Loucy (cell line): ENCODE measurements at regions not wholly inside any gene's neighbourhood (a gene's known extent, or its start where the extent isn't known, plus 50 kb on each side); places are given as distances from the start of the nearest gene placed in this dataset.

Source experiments
- EZH2phosphoT487 ChIP-seq: fragments of 200-600 bp; IDR thresholded peaks from 2 replicates; pipeline ENCODE4 v1.6.1; 2018; ENCODE audit warnings: antibody characterized with exemption, mild to moderate bottlenecking, moderate library complexity, borderline replicate concordance
- TF ChIP-seq, protein P1 (sequence below): fragments of 200-600 bp; sonication (generic); conservative IDR thresholded peaks from 2 replicates; pipeline ENCODE4 v1.5.1; 2014; ENCODE audit warnings: mild to moderate bottlenecking, antibody characterized with exemption, low read length

DNA sequence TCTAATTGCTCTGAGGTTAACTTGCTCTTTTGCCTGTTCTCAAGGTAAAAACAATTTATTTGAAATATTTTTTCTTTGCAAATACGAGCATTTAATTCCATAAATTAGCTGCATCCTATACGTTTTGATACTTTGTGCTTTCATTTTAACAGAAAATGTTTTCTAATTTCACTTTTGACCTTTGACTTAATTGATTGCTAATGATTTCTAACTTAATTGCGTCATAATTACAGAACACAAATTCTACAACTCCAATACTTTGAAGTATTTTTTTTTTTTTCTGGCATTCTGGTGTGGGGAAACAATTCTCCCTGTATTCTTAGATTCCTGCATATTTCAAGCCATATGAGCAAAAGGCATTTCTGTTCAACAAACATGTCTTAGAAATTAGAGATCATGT, 134.0 kb downstream of the ISOC1 start:
- TF ChIP-seq, protein P1, sequence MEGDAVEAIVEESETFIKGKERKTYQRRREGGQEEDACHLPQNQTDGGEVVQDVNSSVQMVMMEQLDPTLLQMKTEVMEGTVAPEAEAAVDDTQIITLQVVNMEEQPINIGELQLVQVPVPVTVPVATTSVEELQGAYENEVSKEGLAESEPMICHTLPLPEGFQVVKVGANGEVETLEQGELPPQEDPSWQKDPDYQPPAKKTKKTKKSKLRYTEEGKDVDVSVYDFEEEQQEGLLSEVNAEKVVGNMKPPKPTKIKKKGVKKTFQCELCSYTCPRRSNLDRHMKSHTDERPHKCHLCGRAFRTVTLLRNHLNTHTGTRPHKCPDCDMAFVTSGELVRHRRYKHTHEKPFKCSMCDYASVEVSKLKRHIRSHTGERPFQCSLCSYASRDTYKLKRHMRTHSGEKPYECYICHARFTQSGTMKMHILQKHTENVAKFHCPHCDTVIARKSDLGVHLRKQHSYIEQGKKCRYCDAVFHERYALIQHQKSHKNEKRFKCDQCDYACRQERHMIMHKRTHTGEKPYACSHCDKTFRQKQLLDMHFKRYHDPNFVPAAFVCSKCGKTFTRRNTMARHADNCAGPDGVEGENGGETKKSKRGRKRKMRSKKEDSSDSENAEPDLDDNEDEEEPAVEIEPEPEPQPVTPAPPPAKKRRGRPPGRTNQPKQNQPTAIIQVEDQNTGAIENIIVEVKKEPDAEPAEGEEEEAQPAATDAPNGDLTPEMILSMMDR, result no peak
- TF ChIP-seq EZH2phosphoT487, result no peak
